NCI-H1694 treated with DMSO at 0.1 percent for 48 hours (cell line): ENCODE measurements at regions not wholly inside any gene's neighbourhood (a gene's known extent, or its start where the extent isn't known, plus 50 kb on each side); places are given as distances from the start of the nearest gene placed in this dataset.

Source experiments
- DNase-seq: peaks from one replicate; lab custom pipeline; 2025; lab: John Stamatoyannopoulos, UW

- DNase-seq, result no peak
Measured at GRCh38 chr11:110786226-110786902, 74.1 kb upstream of the ARHGAP20 start.

DNA sequence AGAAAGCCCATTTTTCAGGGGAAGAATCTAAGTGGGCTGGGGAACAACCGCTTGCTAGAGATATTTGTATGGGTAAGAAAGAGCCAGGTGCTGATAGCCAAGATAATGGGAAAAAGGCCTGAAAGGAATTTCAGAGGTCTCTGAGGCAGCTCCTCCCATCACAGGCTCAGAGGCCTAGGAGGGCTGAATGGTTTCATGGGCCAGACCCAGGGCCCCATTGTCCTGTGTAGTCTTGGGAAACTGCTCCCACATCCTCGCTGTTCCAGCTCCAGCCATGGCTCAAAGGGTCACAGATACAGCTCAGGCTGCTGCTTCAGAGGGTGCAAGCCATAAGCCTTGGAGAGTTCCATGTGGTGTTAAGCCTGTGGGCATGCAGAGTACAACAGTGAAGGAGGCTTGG lies 73.2 kb upstream of the ARHGAP20 start:
- no peak for DNase-seq

GRCh38 chr11:110782616-110783015 lies 70.4 kb upstream of the ARHGAP20 start:
- DNase-seq, result no peak

- no peak for DNase-seq
Measured at GRCh38 chr11:110779108-110779507, 66.9 kb upstream of the ARHGAP20 start.

- no peak for DNase-seq
Measured at GRCh38 chr11:110778343-110778742, 66.1 kb upstream of the ARHGAP20 start.

GRCh38 chr11:110777775-110778174 lies 65.5 kb upstream of the ARHGAP20 start:
- no peak for DNase-seq

- DNase-seq, result no peak
Measured at GRCh38 chr11:110776081-110776480, 63.8 kb upstream of the ARHGAP20 start.

DNA sequence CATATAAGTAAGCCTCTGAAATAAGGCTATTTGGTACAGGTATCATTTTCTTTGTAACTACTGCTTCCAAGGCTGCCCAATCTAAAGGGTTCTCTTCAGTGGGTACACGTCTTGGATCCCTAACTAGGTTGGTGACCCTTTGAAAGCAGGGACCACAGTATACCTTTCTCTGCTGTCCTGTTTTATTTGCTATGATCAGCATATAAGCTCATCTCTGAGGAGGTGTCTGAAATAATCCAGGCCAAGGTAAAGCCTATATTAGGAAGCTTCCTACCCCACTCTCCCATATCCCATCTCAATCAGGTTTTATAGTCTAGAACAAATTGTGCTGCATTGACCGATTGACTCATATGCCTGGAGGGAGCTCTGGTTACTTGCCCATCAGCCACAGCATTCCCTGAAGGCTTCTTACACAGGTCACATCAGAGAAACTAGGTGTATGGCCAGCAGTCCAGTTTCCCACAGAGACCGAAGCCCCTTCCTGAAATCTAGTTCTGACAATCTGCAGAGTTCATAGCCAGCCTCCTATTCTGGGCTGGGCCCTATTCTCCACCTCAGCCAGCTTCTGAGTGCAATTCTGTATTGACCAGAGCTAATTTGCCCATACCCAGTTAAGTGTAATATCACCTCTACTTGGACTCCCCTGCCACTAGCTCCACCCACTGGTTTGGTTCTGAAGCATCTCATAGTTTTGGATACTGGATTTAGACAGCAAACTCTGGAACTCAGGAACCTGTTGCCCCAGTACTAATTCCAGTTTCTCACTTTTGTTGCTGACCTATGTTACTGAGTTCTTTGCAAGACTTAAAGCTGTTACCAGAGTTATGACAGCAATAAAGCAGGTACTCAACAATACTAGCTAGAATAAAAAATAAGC lies 62.1 kb upstream of the ARHGAP20 start:
- no peak for DNase-seq

GRCh38 chr11:110773442-110773841 lies 61.2 kb upstream of the ARHGAP20 start:
- no peak for DNase-seq

DNA sequence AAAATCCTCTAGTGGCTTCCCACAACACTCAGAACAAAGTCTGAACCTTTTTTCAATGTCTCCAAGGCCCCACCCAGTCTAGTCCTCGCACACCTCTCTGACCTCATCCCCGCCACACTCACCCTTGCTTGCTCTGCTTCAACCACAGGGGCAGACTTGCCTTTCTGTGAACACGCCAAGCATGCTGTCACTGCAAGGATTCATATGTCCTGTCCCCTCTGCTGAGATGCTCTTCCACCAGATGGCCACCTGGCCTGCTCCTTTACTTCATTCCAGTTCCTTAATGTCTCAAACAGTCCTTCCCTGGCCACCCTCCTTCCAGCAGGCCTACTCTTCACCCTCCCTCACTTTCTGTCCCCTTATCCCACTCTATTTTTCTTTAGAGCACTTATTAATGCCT lies 60.6 kb upstream of the ARHGAP20 start:
- DNase-seq, result no peak

GRCh38 chr11:110766316-110766715 lies 54.1 kb upstream of the ARHGAP20 start:
- DNase-seq, result no peak

DNA sequence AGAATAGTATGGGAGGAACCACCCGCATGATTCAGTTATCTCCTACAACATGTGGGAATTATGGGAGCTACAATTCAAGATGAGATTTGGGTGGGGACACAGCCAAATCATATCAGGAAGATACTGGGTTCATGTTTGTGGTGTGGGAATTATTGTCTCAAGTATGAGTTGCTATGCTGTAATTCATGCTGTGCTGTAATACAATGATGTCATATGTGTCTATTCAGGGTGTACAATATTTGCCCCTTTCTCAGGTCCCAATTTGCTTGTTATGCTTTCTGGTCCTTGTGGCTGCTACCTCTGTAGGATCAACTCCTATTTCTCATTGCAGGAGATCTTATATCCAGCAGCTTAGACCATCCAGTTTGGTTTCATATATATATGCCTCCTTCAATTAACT lies 52.2 kb upstream of the ARHGAP20 start:
- DNase-seq, result no peak

- DNase-seq, result no peak
Measured at GRCh38 chr11:110763249-110764011, 51.2 kb upstream of the ARHGAP20 start.

DNA sequence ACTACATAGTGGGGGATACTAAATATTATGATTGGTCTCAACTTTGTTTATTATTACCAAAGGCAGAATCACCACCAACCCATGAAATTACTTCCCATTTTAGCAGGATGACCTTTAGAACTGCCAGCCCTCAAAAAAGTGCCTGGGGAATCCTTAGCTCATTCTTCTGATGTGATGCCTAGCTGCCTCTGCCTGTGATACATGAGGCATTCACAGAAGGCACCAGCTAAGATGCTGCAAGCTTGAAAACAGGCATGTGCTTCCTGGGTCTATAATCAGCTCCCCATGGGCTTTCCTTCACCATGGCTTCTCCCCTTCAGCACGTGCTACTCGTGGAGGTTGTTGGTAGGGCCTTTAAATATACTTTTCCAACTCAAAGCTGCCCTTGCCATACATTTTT lies 50.4 kb upstream of the ARHGAP20 start:
- no peak for DNase-seq
